IMR-90 (cell line): ENCODE measurements at regions not wholly inside any gene's neighbourhood (a gene's known extent, or its start where the extent isn't known, plus 50 kb on each side); places are given as distances from the start of the nearest gene placed in this dataset.

ENCODE experiments used
- ATAC-seq: fragments of 200-7000 bp; cut with Tn5 transposase; 2 replicates; pipeline ENCODE4 v1.9.1; 2020; ENCODE audit warnings: low read depth, mild to moderate bottlenecking, moderate library complexity
- BruUV-seq: library from RNA; stranded (reverse); fragments of 400-500 nt; replicated peaks from 2 replicates; lab custom pipeline; 2021; lab: Mats Ljungman, UMichigan
- CTCF ChIA-PET: fragments of 300-600 bp; formaldehyde crosslinking; extraction: SDS; loops from one replicate; lab custom pipeline; 2021; ENCODE audit warnings: antibody characterized with exemption; lab: Yijun Ruan, JAX
- POLR2A ChIA-PET: fragments of 300-600 bp; sonication (Branson Sonifier 250); formaldehyde crosslinking; loops from one replicate; lab custom pipeline; 2022; ENCODE audit warnings: antibody characterized with exemption; ENCODE audit not compliant: unreplicated experiment; lab: Charles Lee
- DNase-seq: peaks from one replicate; pipeline ENCODE4 v3.0.0; 2013
- H2AFZ ChIP-seq: replicated peaks from 2 replicates; pipeline ENCODE3; 2013; ENCODE audit warnings: low read length, mild to moderate bottlenecking; ENCODE audit not compliant: poor library complexity
- H2AK5ac ChIP-seq: 2 replicates; pipeline ENCODE4 v1.6.1; 2013; ENCODE audit warnings: low read depth, low read length, inconsistent platforms
- H2AK9ac ChIP-seq: replicated peaks from 2 replicates; pipeline ENCODE3; 2013; ENCODE audit warnings: mild to moderate bottlenecking, low read depth, low read length, moderate library complexity; ENCODE audit not compliant: poor library complexity
- H2BK120ac ChIP-seq: 2 replicates; pipeline ENCODE4 v1.6.1; 2013; ENCODE audit warnings: low read depth, low read length, inconsistent platforms
- H2BK15ac ChIP-seq: 3 replicates; pipeline ENCODE4 v1.6.1; 2013; ENCODE audit warnings: low read depth, low read length, inconsistent platforms
- H2BK20ac ChIP-seq: 2 replicates; pipeline ENCODE4 v1.6.1; 2013; ENCODE audit warnings: low read depth, mild to moderate bottlenecking, inconsistent platforms, low read length, moderate library complexity
- H2BK5ac ChIP-seq: 2 replicates; pipeline ENCODE4 v1.6.1; 2013; ENCODE audit warnings: mild to moderate bottlenecking, low read depth, low read length, inconsistent platforms; ENCODE audit not compliant: poor library complexity, severe bottlenecking
- H3K14ac ChIP-seq: replicated peaks from 2 replicates; pipeline ENCODE4 v1.6.1; 2013; ENCODE audit warnings: low read depth, low read length, inconsistent platforms
- H3K18ac ChIP-seq: 2 replicates; pipeline ENCODE4 v1.6.1; 2013; ENCODE audit warnings: low read depth, low read length, control low read depth
- H3K23ac ChIP-seq: 2 replicates; pipeline ENCODE4 v1.6.1; 2013; ENCODE audit warnings: low read depth, low read length, inconsistent platforms
- H3K27ac ChIP-seq: 2 replicates; pipeline ENCODE4 v1.5.1; 2013; ENCODE audit warnings: mild to moderate bottlenecking, control low read depth, low read length; ENCODE audit not compliant: insufficient read depth
- H3K27me3 ChIP-seq: 2 replicates; pipeline ENCODE4 v1.6.1; 2013; ENCODE audit warnings: low read length; ENCODE audit not compliant: control insufficient read depth, insufficient read depth
- H3K36me3 ChIP-seq: 2 replicates; pipeline ENCODE4 v1.6.1; 2013; ENCODE audit warnings: low read length, mixed read lengths; ENCODE audit not compliant: control insufficient read depth, insufficient read depth
- H3K4ac ChIP-seq: 2 replicates; pipeline ENCODE4 v1.6.1; 2013; ENCODE audit warnings: low read depth, low read length, inconsistent platforms
- H3K4me1 ChIP-seq: 2 replicates; pipeline ENCODE4 v1.6.1; 2013; ENCODE audit warnings: low read length, mixed read lengths; ENCODE audit not compliant: control insufficient read depth, insufficient read depth
- H3K4me2 ChIP-seq: 2 replicates; pipeline ENCODE4 v1.6.1; 2013; ENCODE audit warnings: low read depth, mild to moderate bottlenecking, control low read depth, low read length, moderate library complexity
- H3K4me3 ChIP-seq: 2 replicates; pipeline ENCODE4 v1.5.1; 2013; ENCODE audit warnings: low read depth, mild to moderate bottlenecking, control low read depth, low read length, moderate library complexity; ENCODE audit not compliant: insufficient read depth
- H3K56ac ChIP-seq: 2 replicates; pipeline ENCODE4 v1.6.1; 2013; ENCODE audit warnings: low read length, inconsistent platforms; ENCODE audit not compliant: insufficient read depth; ENCODE audit errors: extremely low read depth
- H3K79me1 ChIP-seq, 2 experiments: 2 replicates each; pipeline ENCODE4 v1.6.1; 2013; ENCODE audit warnings: low read length in 2 of 2, inconsistent platforms in 1 of 2, low read depth in 1 of 2
- H3K9ac ChIP-seq: 2 replicates; pipeline ENCODE4 v1.6.1; 2013; ENCODE audit warnings: low read depth, low read length, control low read depth
- H3K9me1 ChIP-seq: 2 replicates; pipeline ENCODE4 v1.6.1; 2013; ENCODE audit warnings: low read length, inconsistent platforms; ENCODE audit not compliant: insufficient read depth
- H3K9me3 ChIP-seq: 2 replicates; pipeline ENCODE4 v1.6.1; 2013; ENCODE audit warnings: low read length; ENCODE audit not compliant: control insufficient read depth, insufficient read depth
- H4K20me1 ChIP-seq: 2 replicates; pipeline ENCODE4 v1.6.1; 2013; ENCODE audit warnings: low read length, inconsistent platforms; ENCODE audit not compliant: insufficient read depth
- H4K5ac ChIP-seq: 2 replicates; pipeline ENCODE4 v1.6.1; 2013; ENCODE audit warnings: mild to moderate bottlenecking, low read depth, low read length, control low read depth
- H4K8ac ChIP-seq, 2 experiments: 2 replicates each; pipeline ENCODE4 v1.6.1; 2013; ENCODE audit warnings: low read depth in 2 of 2, low read length in 2 of 2, control low read depth in 1 of 2, inconsistent platforms in 1 of 2
- H4K91ac ChIP-seq: 2 replicates; pipeline ENCODE4 v1.6.1; 2013; ENCODE audit warnings: low read depth, low read length, inconsistent platforms; ENCODE audit not compliant: insufficient read depth
- FOS ChIP-seq: fragments of 150-350 bp; IDR thresholded peaks from 2 replicates; pipeline ENCODE4 v1.6.1; 2016; ENCODE audit warnings: low read depth, low read length
- NFE2L2 ChIP-seq: fragments of 150-350 bp; IDR thresholded peaks from 2 replicates; pipeline ENCODE4 v1.6.1; 2016; ENCODE audit warnings: low read depth, mild to moderate bottlenecking, low read length
- RAD21 ChIP-seq: IDR thresholded peaks from 2 replicates; pipeline ENCODE4 v1.6.1; 2012; ENCODE audit warnings: low read length, improper control_type of control experiment
- SMC3 ChIP-seq: fragments of 150-350 bp; IDR thresholded peaks from 2 replicates; pipeline ENCODE4 v1.6.1; 2016; ENCODE audit warnings: low read depth, mild to moderate bottlenecking, antibody characterized with exemption, low read length, moderate library complexity
- WGBS, 2 experiments: methylation state at CpG; one replicate each; pipeline versions ENCODE4 v1.1.5 to v1.1.7; 2013; ENCODE audit warnings: missing lambda C conversion rate in 2 of 2; ENCODE audit not compliant: insufficient read length in 1 of 2; ENCODE audit errors: extremely low coverage in 2 of 2; 5-methylcytosine and 5-hydroxymethylcytosine counted together
- dilution Hi-C: fragments of 300-500 bp; cut with HindIII; formaldehyde crosslinking; loops from one replicate; pipeline ENCODE4 v1.14.3; 2018; ENCODE audit warnings: low sequenced_read_pairs; ENCODE audit not compliant: unreplicated experiment
- in situ Hi-C: fragments of 300-500 bp; cut with MboI; formaldehyde crosslinking; loops from 3 replicates; pipeline ENCODE4 v1.14.3; 2019; ENCODE audit warnings: low sequenced_read_pairs, inconsistent platforms, mixed read lengths
- intact Hi-C: fragments of 100-400 bp; cut with micrococcal nuclease; formaldehyde crosslinking; loops from 2 replicates; pipeline ENCODE4 v1.10.0; 2022

GRCh38 chr6:140108167-140108566, 733.7 kb upstream of the CITED2 start:
- no peaks in the 10 kb centered on the region for H3K27me3 ChIP-seq
- no peak overlapping the region for H4K5ac ChIP-seq
- no peak overlapping the region for H2AK9ac ChIP-seq
- ATAC-seq: no peak
- H2BK120ac ChIP-seq: no peak overlapping the region
- H2AFZ ChIP-seq: no peak overlapping the region
- BruUV-seq: no TSS peak
- no peak overlapping the region for H3K23ac ChIP-seq
- H3K27ac ChIP-seq: no peak overlapping the region
- no peak overlapping the region for H2BK5ac ChIP-seq
- no peaks in the 10 kb centered on the region for H3K9me1 ChIP-seq
- intact Hi-C loops (no loop called here), in situ Hi-C loops (no loop called here), dilution Hi-C loops (no loop called here)
- H3K18ac ChIP-seq: no peak overlapping the region
- no peaks in the 10 kb centered on the region for H4K20me1 ChIP-seq
- H3K36me3 ChIP-seq: no peaks in the 10 kb centered on the region
- H3K4me3 ChIP-seq: no peak overlapping the region
- H3K56ac ChIP-seq: no peak overlapping the region
- H4K8ac ChIP-seq: no peak overlapping the region
- H2BK20ac ChIP-seq: no peak overlapping the region
- H3K9me3 ChIP-seq: no peaks in the 10 kb centered on the region
- H3K4ac ChIP-seq: no peak overlapping the region
- CTCF ChIA-PET: no interaction called here
- no peaks in the 10 kb centered on the region for H3K79me1 ChIP-seq
- no peak overlapping the region for H3K14ac ChIP-seq
- DNase-seq: no peak
- no CpG with 5 or more reads among the region's 1 CpG for WGBS, 2 experiments
- H3K4me2 ChIP-seq: no peak overlapping the region
- H4K91ac ChIP-seq: no peak overlapping the region
- POLR2A ChIA-PET: no interaction called here
- no peaks in the 10 kb centered on the region for H3K4me1 ChIP-seq
- no peak overlapping the region for H2AK5ac ChIP-seq
- no peak overlapping the region for H3K9ac ChIP-seq
- H2BK15ac ChIP-seq: no peak overlapping the region
- TF ChIP-seq RAD21 (no peak), FOS (no peak), NFE2L2 (no peak), SMC3 (no peak)
